ENCODE measurements at regions not wholly inside any gene's neighbourhood (a gene's known extent, or its start where the extent isn't known, plus 50 kb on each side); places are given as distances from the start of the nearest gene placed in this dataset.

- TF ChIP-seq CTCF (IDR thresholded peaks at IDR 0.05; ENCODE audit: control extremely low read depth in 1 of 3, insufficient read depth in 1 of 3, low read depth in 1 of 3, low read length in 3 of 3) (no peak), SP1 (IDR thresholded peaks at IDR 0.05; ENCODE audit: low read depth, low read length) (no peak), JUND (IDR thresholded peaks at IDR 0.05; ENCODE audit: low read length) (no peak)
Observed at GRCh38 chr3:22659651-22660475, 543.3 kb upstream of the UBE2E2 start (continued).

All from H1 (cell line).